Psoas muscle (tissue), 7 donors: ENCODE measurements at regions not wholly inside any gene's neighbourhood (a gene's known extent, or its start where the extent isn't known, plus 50 kb on each side); places are given as distances from the start of the nearest gene placed in this dataset.

Experiments used
- ATAC-seq, 4 donors: fragments of 200-7000 bp; cut with Tn5 transposase; one replicate each; pipeline ENCODE4 v1.9.1; 2020; ENCODE audit warnings: moderate library complexity in 3 of 4, mild to moderate bottlenecking in 2 of 4
- DNase-seq, 2 donors: peaks; one replicate each; pipeline ENCODE4 v3.0.0-alpha.2; 2020
- H3K27ac ChIP-seq: fragments of 200-600 bp; one replicate; pipeline ENCODE4 v1.8.0; 2022
- H3K27me3 ChIP-seq, 3 donors: fragments of 200-600 bp in 1 of 3; one replicate each; pipeline versions ENCODE4 v1.6.1 to v1.8.0; 2013 to 2022; ENCODE audit warnings: low read length in 2 of 3, mild to moderate bottlenecking in 2 of 3, moderate library complexity in 1 of 3; ENCODE audit not compliant: insufficient read depth in 3 of 3
- H3K36me3 ChIP-seq, 2 donors: fragments of 200-600 bp in 1 of 2; one replicate each; pipeline versions ENCODE4 v1.6.1 to v1.8.0; 2013 to 2022; ENCODE audit warnings: low read depth in 1 of 2, mild to moderate bottlenecking in 1 of 2, moderate library complexity in 1 of 2; ENCODE audit not compliant: insufficient read depth in 1 of 2
- H3K4me1 ChIP-seq: fragments of 200-600 bp; one replicate; pipeline ENCODE4 v1.8.0; 2022
- H3K4me3 ChIP-seq: fragments of 200-600 bp; one replicate; pipeline ENCODE4 v1.8.0; 2022; ENCODE audit warnings: mild to moderate bottlenecking
- H3K9me3 ChIP-seq: fragments of 200-600 bp; one replicate; pipeline ENCODE4 v1.8.0; 2022
- CTCF ChIP-seq: fragments of 200-600 bp; IDR thresholded peaks from one replicate; pipeline ENCODE4 v1.8.0; 2022; ENCODE audit warnings: antibody characterized with exemption
- WGBS, 3 donors: extraction: QIAGEN DNeasy Blood & Tissue Kit; methylation state at CpG; one replicate each; pipeline versions ENCODE4 v1.1.6 to v1.1.7; 2013; 5-methylcytosine and 5-hydroxymethylcytosine counted together
- intact Hi-C, 2 donors: fragments of 100-400 bp; cut with DNase I; formaldehyde crosslinking; loops; one replicate each; pipeline versions ENCODE4 v1.11.0 to v1.14.2; 2022
- donor health status: healthy with polysubstance abuse.
- donor health status: DM: no; HTN: no; CAD: no; lungs with moderate emphysema.
- donor health status: Bipolar disorder and iron deficiency.
- donor health status: healthy.
- donor health status: DM: yes; HTN: yes; CAD: no.
- donor health status: DM: no; HTN: no; CAD: no.
- donor health status: DM: yes; HTN: yes; CAD: no.

GRCh38 chr15:69902414-69903062, 195.2 kb downstream of the TLE3 start:
- WGBS, 3 donors, result 81 to 88% (median 85%) methylated on average over 7 of the region's 7 CpGs
- Histone ChIP-seq H3K27ac (no peak overlapping the region), H3K27me3 (no peaks in the 10 kb centered on the region), H3K4me1 (no peaks in the 10 kb centered on the region), H3K36me3 (no peaks in the 10 kb centered on the region), H3K4me3 (no peak overlapping the region), H3K9me3 (no peaks in the 10 kb centered on the region)
- DNase-seq (no peak), ATAC-seq (no peak)
- no peak for TF ChIP-seq CTCF
- intact Hi-C loops, result no loop called here

- TF ChIP-seq CTCF, result no peak
- H3K27me3 ChIP-seq, result no peaks in the 10 kb centered on the region
- H3K36me3 ChIP-seq, result no peaks in the 10 kb centered on the region
- H3K4me1 ChIP-seq, result no peaks in the 10 kb centered on the region
- H3K4me3 ChIP-seq, result no peak overlapping the region
- intact Hi-C loops, result no loop called here
- no peak overlapping the region for H3K27ac ChIP-seq
- ATAC-seq (no peak), DNase-seq (no peak)
- 68 to 78% (median 78%) methylated on average over 11 of the region's 11 CpGs for WGBS, 3 donors
- no peaks in the 10 kb centered on the region for H3K9me3 ChIP-seq
Measured at GRCh38 chr15:69903470-69904469, 193.9 kb downstream of the TLE3 start.

- Histone ChIP-seq H3K9me3 (no peaks in the 10 kb centered on the region), H3K4me1 (no peaks in the 10 kb centered on the region), H3K4me3 (no peak overlapping the region), H3K27me3 (no peaks in the 10 kb centered on the region), H3K36me3 (no peaks in the 10 kb centered on the region), H3K27ac (no peak overlapping the region)
- DNase-seq (no peak), ATAC-seq (no peak)
- intact Hi-C loops, result no loop called here
- 85 to 89% (median 88%) methylated on average over 11 of the region's 11 CpGs for WGBS, 3 donors
- no peak for TF ChIP-seq CTCF
Measured at GRCh38 chr15:69906256-69907185, 191.2 kb downstream of the TLE3 start.

DNA sequence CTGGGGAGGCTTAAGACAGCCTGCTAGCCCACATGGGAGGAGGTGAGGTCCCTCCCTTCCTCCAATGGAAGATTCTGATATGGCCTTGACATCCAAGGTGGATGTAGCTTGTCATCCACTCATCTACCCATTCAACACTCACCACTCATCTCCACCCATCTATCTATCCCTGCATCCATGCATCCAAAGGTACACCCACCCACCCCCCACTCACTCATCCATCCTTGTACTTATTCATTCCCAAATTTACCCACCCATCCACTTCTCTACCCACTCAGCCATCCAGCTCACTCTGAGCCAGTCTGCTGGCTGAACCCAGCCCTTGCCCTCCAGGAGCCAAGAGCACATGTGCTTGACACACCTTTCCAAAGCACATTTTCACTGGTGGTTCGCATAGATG, 189.7 kb downstream of the TLE3 start:
- 92 to 100% (median 95%) methylated on average over 1 of the region's 1 CpG for WGBS, 3 donors
- ATAC-seq (no peak), DNase-seq (no peak)
- H3K4me1 ChIP-seq, result no peaks in the 10 kb centered on the region
- no peak for TF ChIP-seq CTCF
- H3K36me3 ChIP-seq, result no peaks in the 10 kb centered on the region
- no peaks in the 10 kb centered on the region for H3K27me3 ChIP-seq
- intact Hi-C loops, result no loop called here
- no peaks in the 10 kb centered on the region for H3K9me3 ChIP-seq
- no peak overlapping the region for H3K4me3 ChIP-seq
- H3K27ac ChIP-seq, result no peak overlapping the region
